ENCODE measurements at regions not wholly inside any gene's neighbourhood (a gene's known extent, or its start where the extent isn't known, plus 50 kb on each side); places are given as distances from the start of the nearest gene placed in this dataset.

GRCh38 chr4:75385106-75385505, 129.1 kb downstream of the RCHY1 start:
- no peaks in the 10 kb centered on the region for H3K27me3 ChIP-seq (ENCODE audit: insufficient read depth, low read length)
- H3K36me3 Mint-ChIP-seq (ENCODE audit: insufficient read depth in 1 of 3, low read depth in 3 of 3), result no peaks in the 10 kb centered on the region; a peak in 1 of 7 replicates
- no peak for DNase-seq

More at GRCh38 chr4:75385106-75385505, 129.1 kb downstream of the RCHY1 start:
- H2BK15ac ChIP-seq (ENCODE audit: low read depth, low read length), result no peak overlapping the region
- no peaks in the 10 kb centered on the region for H3K9me3 ChIP-seq (ENCODE audit: control insufficient read depth, low read depth, low read length)
- Mint-ChIP-seq H3K4me3 (no peak overlapping the region), H3K27ac (no peak overlapping the region; a peak in 1 of 7 replicates), H3K27me3 (ENCODE audit: low read depth) (peaks cover 5% of the 10 kb centered on the region), H3K9me3 (peaks cover 10 to 14% of the 10 kb centered on the region in 2 experiments), H3K4me1 (no peaks in the 10 kb centered on the region)
- H3K4me2 ChIP-seq (ENCODE audit: insufficient read depth, insufficient read length, low read length), result no peak overlapping the region
- H2BK5ac ChIP-seq (ENCODE audit: insufficient read length, low read length), result no peak overlapping the region
- no peak overlapping the region for H3T11ph ChIP-seq (ENCODE audit: low read length)
- no peak overlapping the region for H3K9ac ChIP-seq (ENCODE audit: extremely low read depth, insufficient read length, low read length)
- no peak overlapping the region for H3K27ac ChIP-seq (ENCODE audit: insufficient read length, low read depth, low read length)
- H3K56ac ChIP-seq (ENCODE audit: insufficient read length, low read depth, low read length), result no peak overlapping the region
- H3K79me2 ChIP-seq (ENCODE audit: insufficient read depth, low read length), result no peaks in the 10 kb centered on the region
- H4K8ac ChIP-seq (replicated peaks; ENCODE audit: insufficient read length, low read depth, low read length), result no peak overlapping the region
- WGBS (ENCODE audit: extremely low coverage, insufficient read length, low lambda C conversion rate), result no CpG with 5 or more reads among the region's 1 CpG
- no peak overlapping the region for H2BK12ac ChIP-seq (ENCODE audit: insufficient read length, low read depth, low read length)
- no peaks in the 10 kb centered on the region for H3K4me1 ChIP-seq (ENCODE audit: insufficient read depth, low read length)
- H3K4ac ChIP-seq (ENCODE audit: low read depth, low read length), result no peak overlapping the region
- no peak overlapping the region for H2AFZ ChIP-seq (ENCODE audit: low read length)
- H3K23ac ChIP-seq (ENCODE audit: insufficient read length, low read depth, low read length), result no peak overlapping the region
- no peak overlapping the region for H3K18ac ChIP-seq (ENCODE audit: insufficient read length, low read depth, low read length)
- H3K14ac ChIP-seq (ENCODE audit: insufficient read depth, low read length), result no peak overlapping the region
- no peaks in the 10 kb centered on the region for H4K20me1 ChIP-seq (ENCODE audit: control insufficient read depth, insufficient read depth, insufficient read length)
- H4K91ac ChIP-seq (ENCODE audit: insufficient read length, low read depth, low read length), result no peak overlapping the region
- no peak overlapping the region for H2BK120ac ChIP-seq (ENCODE audit: low read depth, low read length, poor library complexity, severe bottlenecking)
- no peaks in the 10 kb centered on the region for H3K23me2 ChIP-seq (ENCODE audit: insufficient read length, low read depth, low read length, poor library complexity, severe bottlenecking)
- no peak overlapping the region for H4K5ac ChIP-seq (ENCODE audit: insufficient read length, low read depth, low read length)
- no peak for TF ChIP-seq CTCF (conservative IDR thresholded peaks at IDR 0.05)
- H3K79me1 ChIP-seq (ENCODE audit: insufficient read depth, low read depth, low read length, poor library complexity, severe bottlenecking), result no peaks in the 10 kb centered on the region
- H2BK20ac ChIP-seq (ENCODE audit: low read depth, low read length, poor library complexity, severe bottlenecking), result no peak overlapping the region
- H2AK5ac ChIP-seq (ENCODE audit: insufficient read length, low read length), result no peak overlapping the region

All from H9 (cell line).